ENCODE measurements at regions not wholly inside any gene's neighbourhood (a gene's known extent, or its start where the extent isn't known, plus 50 kb on each side); places are given as distances from the start of the nearest gene placed in this dataset.

DNA sequence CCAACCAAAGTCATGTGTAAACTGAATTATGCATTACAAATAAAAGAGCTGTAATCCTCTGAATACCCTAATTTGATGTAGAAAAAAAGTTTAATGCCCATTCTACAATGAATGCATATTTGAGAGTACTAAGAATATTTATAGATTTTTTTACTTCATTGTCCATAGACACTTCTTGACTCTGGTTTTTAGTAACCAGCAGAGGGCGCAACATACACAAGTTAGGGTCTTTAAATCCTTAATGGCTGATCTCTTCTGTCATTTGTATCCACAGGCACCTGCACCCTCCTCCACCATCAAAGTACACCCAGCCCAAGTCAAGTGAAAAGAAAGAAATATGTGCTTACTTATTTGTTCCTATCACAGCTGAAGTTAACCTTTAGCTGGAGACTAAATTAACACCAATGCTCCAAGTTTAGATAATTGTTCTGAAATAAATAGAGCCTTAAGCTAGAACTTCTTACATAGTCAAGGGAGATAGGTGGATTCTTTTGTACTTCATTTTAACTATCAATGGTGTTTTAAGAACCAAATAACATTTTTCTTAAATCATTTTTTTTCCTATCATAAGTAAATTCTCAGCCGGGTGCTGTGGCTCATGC, 524.2 kb upstream of the DAB2 start:
- H3K4me3 ChIP-seq (ENCODE audit: low read depth, low read length): no peak overlapping the region
- TF ChIP-seq, protein P1, sequence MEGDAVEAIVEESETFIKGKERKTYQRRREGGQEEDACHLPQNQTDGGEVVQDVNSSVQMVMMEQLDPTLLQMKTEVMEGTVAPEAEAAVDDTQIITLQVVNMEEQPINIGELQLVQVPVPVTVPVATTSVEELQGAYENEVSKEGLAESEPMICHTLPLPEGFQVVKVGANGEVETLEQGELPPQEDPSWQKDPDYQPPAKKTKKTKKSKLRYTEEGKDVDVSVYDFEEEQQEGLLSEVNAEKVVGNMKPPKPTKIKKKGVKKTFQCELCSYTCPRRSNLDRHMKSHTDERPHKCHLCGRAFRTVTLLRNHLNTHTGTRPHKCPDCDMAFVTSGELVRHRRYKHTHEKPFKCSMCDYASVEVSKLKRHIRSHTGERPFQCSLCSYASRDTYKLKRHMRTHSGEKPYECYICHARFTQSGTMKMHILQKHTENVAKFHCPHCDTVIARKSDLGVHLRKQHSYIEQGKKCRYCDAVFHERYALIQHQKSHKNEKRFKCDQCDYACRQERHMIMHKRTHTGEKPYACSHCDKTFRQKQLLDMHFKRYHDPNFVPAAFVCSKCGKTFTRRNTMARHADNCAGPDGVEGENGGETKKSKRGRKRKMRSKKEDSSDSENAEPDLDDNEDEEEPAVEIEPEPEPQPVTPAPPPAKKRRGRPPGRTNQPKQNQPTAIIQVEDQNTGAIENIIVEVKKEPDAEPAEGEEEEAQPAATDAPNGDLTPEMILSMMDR (IDR thresholded peaks at IDR 0.05; ENCODE audit: control insufficient read depth, extremely low read depth, insufficient read depth): peak; percentile 58
- peak; percentile 58 for DNase-seq (ENCODE audit: low read depth)

- TF ChIP-seq, protein P1 (IDR thresholded peaks at IDR 0.05; ENCODE audit: control insufficient read depth, extremely low read depth, insufficient read depth): no peak
- no peak for DNase-seq (ENCODE audit: low read depth)
Observed at GRCh38 chr5:39948341-39948740, 523.6 kb upstream of the DAB2 start.

DNA sequence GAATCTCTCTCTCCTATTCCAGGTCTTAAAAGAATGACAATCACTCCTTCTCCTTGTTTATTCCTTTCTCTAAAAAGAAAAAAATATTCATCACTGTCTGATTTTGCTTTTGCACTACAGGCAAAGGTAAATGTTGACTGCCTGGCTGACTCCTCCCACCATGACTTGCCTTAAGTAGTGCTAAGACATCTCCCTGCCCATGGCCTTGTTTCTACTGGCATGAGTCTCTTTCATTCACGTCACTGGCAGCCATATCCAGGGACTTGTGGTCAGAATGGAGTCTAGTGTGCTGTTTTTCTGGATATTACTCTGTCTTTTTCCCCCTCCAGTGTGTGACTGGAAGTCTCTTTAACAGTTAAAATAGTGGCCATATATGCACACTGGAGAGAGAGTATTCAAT, 522.9 kb upstream of the DAB2 start:
- no peak for DNase-seq (ENCODE audit: low read depth)
- TF ChIP-seq, protein P1 (IDR thresholded peaks at IDR 0.05; ENCODE audit: control insufficient read depth, extremely low read depth, insufficient read depth): no peak
- no peak overlapping the region for H3K4me3 ChIP-seq (ENCODE audit: low read depth, low read length)

More at GRCh38 chr5:39948341-39948740, 523.6 kb upstream of the DAB2 start:
- no peak overlapping the region for H3K4me3 ChIP-seq (ENCODE audit: low read depth, low read length)

- DNase-seq (ENCODE audit: low read depth): no peak
- TF ChIP-seq, protein P1 (IDR thresholded peaks at IDR 0.05; ENCODE audit: control insufficient read depth, extremely low read depth, insufficient read depth): no peak
- no peak overlapping the region for H3K4me3 ChIP-seq (ENCODE audit: low read depth, low read length)
Observed at GRCh38 chr5:39946356-39947045, 521.7 kb upstream of the DAB2 start.

DNA sequence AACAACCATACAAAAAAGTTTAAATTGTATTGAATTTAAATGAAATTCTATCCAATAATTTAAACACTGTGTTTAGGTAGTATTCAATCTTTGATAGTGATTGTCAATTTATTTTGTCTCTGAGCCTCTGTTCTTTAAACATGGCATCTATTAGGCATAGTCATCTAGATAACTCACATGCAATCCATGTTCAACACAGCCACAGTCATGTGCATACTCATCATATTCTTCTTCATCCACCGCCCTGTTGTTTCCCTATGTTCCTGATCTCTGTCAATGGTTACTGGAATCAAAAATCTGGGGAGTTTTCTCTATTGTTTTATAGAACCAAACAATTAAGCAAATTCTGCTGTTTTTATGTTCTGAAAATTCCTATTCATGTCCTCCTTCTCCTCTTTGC, 521.1 kb upstream of the DAB2 start:
- DNase-seq (ENCODE audit: low read depth): no peak
- TF ChIP-seq, protein P1 (IDR thresholded peaks at IDR 0.05; ENCODE audit: control insufficient read depth, extremely low read depth, insufficient read depth): no peak
- no peak overlapping the region for H3K4me3 ChIP-seq (ENCODE audit: low read depth, low read length)

GRCh38 chr5:39943811-39944210, 519.0 kb upstream of the DAB2 start:
- no peak overlapping the region for H3K4me3 ChIP-seq (ENCODE audit: low read depth, low read length)
- TF ChIP-seq, protein P1 (IDR thresholded peaks at IDR 0.05; ENCODE audit: control insufficient read depth, extremely low read depth, insufficient read depth): no peak
- no peak for DNase-seq (ENCODE audit: low read depth)

Measured in LNCaP clone FGC (cell line).